ENCODE measurements at regions not wholly inside any gene's neighbourhood (a gene's known extent, or its start where the extent isn't known, plus 50 kb on each side); places are given as distances from the start of the nearest gene placed in this dataset.

- no peak for DNase-seq (ENCODE audit: low read depth)
Measured at GRCh38 chr12:13764748-13765147, 216.7 kb downstream of the GRIN2B start.

- DNase-seq (ENCODE audit: low read depth) = no peak
Measured at GRCh38 chr12:13749389-13749788, 232.0 kb downstream of the GRIN2B start.

GRCh38 chr12:13745111-13745860, 236.1 kb downstream of the GRIN2B start:
- DNase-seq (ENCODE audit: low read depth) = no peak

GRCh38 chr12:13744561-13744960, 236.8 kb downstream of the GRIN2B start:
- DNase-seq (ENCODE audit: low read depth) = no peak

GRCh38 chr12:13740149-13740545, 241.3 kb downstream of the GRIN2B start:
- no peak for DNase-seq (ENCODE audit: low read depth)

- DNase-seq (ENCODE audit: low read depth) = no peak
Measured at GRCh38 chr12:13735734-13736133, 245.7 kb downstream of the GRIN2B start.

- DNase-seq (ENCODE audit: low read depth) = no peak
Measured at GRCh38 chr12:13734584-13735152, 246.7 kb downstream of the GRIN2B start.

GRCh38 chr12:13727707-13728195, 253.7 kb downstream of the GRIN2B start:
- DNase-seq (ENCODE audit: low read depth) = no peak

GRCh38 chr12:13725049-13725448, 256.4 kb downstream of the GRIN2B start:
- DNase-seq (ENCODE audit: low read depth) = no peak

- no peak for DNase-seq (ENCODE audit: low read depth)
Measured at GRCh38 chr12:13724136-13724535, 257.3 kb downstream of the GRIN2B start.

GRCh38 chr12:13719986-13720385, 261.4 kb downstream of the GRIN2B start:
- DNase-seq (ENCODE audit: low read depth) = no peak

- DNase-seq (ENCODE audit: low read depth) = no peak
Measured at GRCh38 chr12:13718271-13718670, 263.1 kb downstream of the GRIN2B start.

GRCh38 chr12:13716119-13716518, 265.3 kb downstream of the GRIN2B start:
- no peak for DNase-seq (ENCODE audit: low read depth)

GRCh38 chr12:13713556-13714410, 267.6 kb downstream of the GRIN2B start:
- no peak for DNase-seq (ENCODE audit: low read depth)

GRCh38 chr12:13707829-13708228, 273.6 kb downstream of the GRIN2B start:
- no peak for DNase-seq (ENCODE audit: low read depth)

GRCh38 chr12:13702381-13702780, 279.0 kb downstream of the GRIN2B start:
- DNase-seq (ENCODE audit: low read depth) = no peak

GRCh38 chr12:13701502-13701901, 279.9 kb downstream of the GRIN2B start:
- no peak for DNase-seq (ENCODE audit: low read depth)

GRCh38 chr12:13697973-13698372, 283.4 kb downstream of the GRIN2B start:
- DNase-seq (ENCODE audit: low read depth) = no peak

GRCh38 chr12:13695781-13696180, 285.6 kb downstream of the GRIN2B start:
- no peak for DNase-seq (ENCODE audit: low read depth)

- no peak for DNase-seq (ENCODE audit: low read depth)
Measured at GRCh38 chr12:13692332-13692731, 289.1 kb downstream of the GRIN2B start.

GRCh38 chr12:13691598-13691997, 289.8 kb downstream of the GRIN2B start:
- no peak for DNase-seq (ENCODE audit: low read depth)

- DNase-seq (ENCODE audit: low read depth) = no peak
Measured at GRCh38 chr12:13687633-13688032, 293.8 kb downstream of the GRIN2B start.

GRCh38 chr12:13686260-13686659, 295.1 kb downstream of the GRIN2B start:
- DNase-seq (ENCODE audit: low read depth) = no peak

Measured in stimulated activated CD8-positive, alpha-beta memory T cell treated with anti-CD3 and anti-CD28 coated beads, Interleukin-4, amount 100 ng/mL, for 24 hours (primary cell).